ENCODE measurements at regions not wholly inside any gene's neighbourhood (a gene's known extent, or its start where the extent isn't known, plus 50 kb on each side); places are given as distances from the start of the nearest gene placed in this dataset.

GRCh38 chr10:81068460-81068859, 530.8 kb downstream of the SH2D4B start:
- POLR2A ChIA-PET: no interaction called here
- intact Hi-C loops (cut with micrococcal nuclease; ENCODE audit: unreplicated experiment): no loop called here
- in situ Hi-C loops (cut with HindIII; ENCODE audit: extremely low pct_ligation_motif_present, low pct_unique_long_range_greater_than_20kb): no loop called here
- H3K4me2 ChIP-seq (ENCODE audit: low read depth, low read length): no peak overlapping the region
- no peaks in the 10 kb centered on the region for H4K20me1 ChIP-seq (ENCODE audit: insufficient read depth, low read length)
- no peak overlapping the region for H3K4me3 ChIP-seq (replicated peaks in 1 of 3; ENCODE audit: insufficient read depth in 1 of 3, low read depth in 2 of 3, low read length in 3 of 3)
- DNase-seq (ENCODE audit: low spot score) (no peak), FAIRE-seq (no peak), ATAC-seq (no peak)
- H3K9me3 ChIP-seq (ENCODE audit: low read length): peaks cover 11% of the 10 kb centered on the region
- H3K79me2 ChIP-seq (ENCODE audit: insufficient read depth, low read length): no peaks in the 10 kb centered on the region
- H3K27ac ChIP-seq (ENCODE audit: extremely low read length, insufficient read depth, low read length): no peak overlapping the region
- no peak for TF ChIP-seq ZNF296 (CRISPR knock-in tag; conservative IDR thresholded peaks at IDR 0.05)
- no peak for TF ChIP-seq U2AF1 (optimal IDR thresholded peaks at IDR 0.05; ENCODE audit: low read depth, low read length)
- TF ChIP-seq ZNF451 (CRISPR knock-in tag; IDR thresholded peaks at IDR 0.05): no peak
- TF ChIP-seq NFE2 (CRISPR knock-in tag; IDR thresholded peaks at IDR 0.05): no peak
- no peak for TF ChIP-seq ZBTB21 (CRISPR knock-in tag; IDR thresholded peaks at IDR 0.05)
- no peak for TF ChIP-seq RARG (CRISPR knock-in tag; IDR thresholded peaks at IDR 0.05; ENCODE audit: low read depth)
- TF ChIP-seq PTBP1 (IDR thresholded peaks at IDR 0.05; ENCODE audit: low read depth, low read length, poor library complexity, severe bottlenecking): no peak
- TF ChIP-seq, protein P1, sequence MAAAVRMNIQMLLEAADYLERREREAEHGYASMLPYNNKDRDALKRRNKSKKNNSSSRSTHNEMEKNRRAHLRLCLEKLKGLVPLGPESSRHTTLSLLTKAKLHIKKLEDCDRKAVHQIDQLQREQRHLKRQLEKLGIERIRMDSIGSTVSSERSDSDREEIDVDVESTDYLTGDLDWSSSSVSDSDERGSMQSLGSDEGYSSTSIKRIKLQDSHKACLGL (CRISPR knock-in tag; IDR thresholded peaks at IDR 0.05): no peak
- TF ChIP-seq ZNF3 (CRISPR knock-in tag; IDR thresholded peaks at IDR 0.05): no peak
- no peak for TF ChIP-seq ZNF274 (CRISPR knock-in tag; IDR thresholded peaks at IDR 0.05)
- no peak for TF ChIP-seq ZNF280B (CRISPR knock-in tag; IDR thresholded peaks at IDR 0.05; ENCODE audit: borderline replicate concordance)
- TF ChIP-seq, protein P2, sequence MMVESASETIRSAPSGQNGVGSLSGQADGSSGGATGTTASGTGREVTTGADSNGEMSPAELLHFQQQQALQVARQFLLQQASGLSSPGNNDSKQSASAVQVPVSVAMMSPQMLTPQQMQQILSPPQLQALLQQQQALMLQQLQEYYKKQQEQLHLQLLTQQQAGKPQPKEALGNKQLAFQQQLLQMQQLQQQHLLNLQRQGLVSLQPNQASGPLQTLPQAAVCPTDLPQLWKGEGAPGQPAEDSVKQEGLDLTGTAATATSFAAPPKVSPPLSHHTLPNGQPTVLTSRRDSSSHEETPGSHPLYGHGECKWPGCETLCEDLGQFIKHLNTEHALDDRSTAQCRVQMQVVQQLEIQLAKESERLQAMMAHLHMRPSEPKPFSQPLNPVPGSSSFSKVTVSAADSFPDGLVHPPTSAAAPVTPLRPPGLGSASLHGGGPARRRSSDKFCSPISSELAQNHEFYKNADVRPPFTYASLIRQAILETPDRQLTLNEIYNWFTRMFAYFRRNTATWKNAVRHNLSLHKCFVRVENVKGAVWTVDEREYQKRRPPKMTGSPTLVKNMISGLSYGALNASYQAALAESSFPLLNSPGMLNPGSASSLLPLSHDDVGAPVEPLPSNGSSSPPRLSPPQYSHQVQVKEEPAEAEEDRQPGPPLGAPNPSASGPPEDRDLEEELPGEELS (CRISPR knock-in tag; IDR thresholded peaks at IDR 0.05): no peak
- TF ChIP-seq ELF3 (CRISPR knock-in tag; IDR thresholded peaks at IDR 0.05): no peak
- no peak for TF ChIP-seq TEAD2 (CRISPR knock-in tag; IDR thresholded peaks at IDR 0.05)
- TF ChIP-seq BRCA1 (CRISPR knock-in tag; IDR thresholded peaks at IDR 0.05): no peak
- TF ChIP-seq, protein P3, sequence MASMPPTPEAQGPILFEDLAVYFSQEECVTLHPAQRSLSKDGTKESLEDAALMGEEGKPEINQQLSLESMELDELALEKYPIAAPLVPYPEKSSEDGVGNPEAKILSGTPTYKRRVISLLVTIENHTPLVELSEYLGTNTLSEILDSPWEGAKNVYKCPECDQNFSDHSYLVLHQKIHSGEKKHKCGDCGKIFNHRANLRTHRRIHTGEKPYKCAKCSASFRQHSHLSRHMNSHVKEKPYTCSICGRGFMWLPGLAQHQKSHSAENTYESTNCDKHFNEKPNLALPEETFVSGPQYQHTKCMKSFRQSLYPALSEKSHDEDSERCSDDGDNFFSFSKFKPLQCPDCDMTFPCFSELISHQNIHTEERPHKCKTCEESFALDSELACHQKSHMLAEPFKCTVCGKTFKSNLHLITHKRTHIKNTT (CRISPR knock-in tag; IDR thresholded peaks at IDR 0.05): no peak
- TF ChIP-seq SKI (IDR thresholded peaks at IDR 0.05; ENCODE audit: partially characterized antibody): no peak
- no peak for TF ChIP-seq POLR2AphosphoS2 (IDR thresholded peaks at IDR 0.05; ENCODE audit: low read depth, low read length)
- WGBS (ENCODE audit: low lambda C conversion rate): 0% methylated on average over 3 of the region's 3 CpGs
- CTCF ChIA-PET (ENCODE audit: low intra/inter-chr PET ratio, low total read pairs): no interaction called here
- no peak overlapping the region for H3K9ac ChIP-seq (ENCODE audit: insufficient read depth, low read depth, low read length)
- no peaks in the 10 kb centered on the region for H3K27me3 ChIP-seq (ENCODE audit: control insufficient read depth in 1 of 2, insufficient read depth in 2 of 2, low read length in 2 of 2)
- no peak overlapping the region for H2AFZ ChIP-seq (ENCODE audit: low read length)
- BruUV-seq (replicated peaks): no TSS peak
- no peaks in the 10 kb centered on the region for H3K4me1 ChIP-seq (ENCODE audit: insufficient read depth, low read length)
- H3K36me3 ChIP-seq (replicated peaks in 1 of 2; ENCODE audit: control insufficient read depth in 1 of 2, insufficient read depth in 2 of 2, low read length in 2 of 2): no peaks in the 10 kb centered on the region

Measured in HepG2 (cell line).